Activated naive CD8-positive, alpha-beta T cell treated with anti-CD3 and anti-CD28 coated beads, Interleukin-2, amount 10 ng/mL, durations not matched to agents 7 days and 5 days (primary cell): ENCODE measurements at regions not wholly inside any gene's neighbourhood (a gene's known extent, or its start where the extent isn't known, plus 50 kb on each side); places are given as distances from the start of the nearest gene placed in this dataset.
"Not testable (repeated sequence)": the region's sequence is repeated elsewhere in the genome, so short reads cannot be mapped to it uniquely, and the experiment has no call there.

Experiments
- ATAC-seq: fragments of 150-1000 bp; cut with Tn5 transposase; one replicate; pipeline ENCODE4 v1.10.0; 2021; ENCODE audit warnings: low read depth, moderate library complexity
- POLR2A ChIA-PET: fragments of 350-600 bp; sonication (Branson Sonifier 250); formaldehyde crosslinking; loops from one replicate; lab custom pipeline; 2021; ENCODE audit warnings: antibody characterized with exemption; lab: Charles Lee
- DNase-seq: peaks from one replicate; pipeline ENCODE4 v3.0.0; 2021
- H3K27ac Mint-ChIP-seq: one replicate; pipeline ENCODE4 v1.8.0; 2022; ENCODE audit warnings: mild to moderate bottlenecking, mixed read lengths
- H3K27me3 Mint-ChIP-seq: one replicate; pipeline ENCODE4 v1.8.0; 2022; ENCODE audit warnings: mild to moderate bottlenecking, moderate library complexity, mixed read lengths
- H3K36me3 Mint-ChIP-seq: one replicate; pipeline ENCODE4 v1.8.0; 2021; ENCODE audit warnings: mild to moderate bottlenecking, mixed read lengths
- H3K4me1 Mint-ChIP-seq: one replicate; pipeline ENCODE4 v1.8.0; 2021; ENCODE audit warnings: mixed read lengths
- H3K4me3 Mint-ChIP-seq: one replicate; pipeline ENCODE4 v1.8.0; 2022; ENCODE audit warnings: mild to moderate bottlenecking, moderate library complexity, mixed read lengths
- H3K9me3 Mint-ChIP-seq: one replicate; pipeline ENCODE4 v1.8.0; 2021; ENCODE audit warnings: mixed read lengths

GRCh38 chr14:105923520-105924191, 397.3 kb downstream of the TMEM121 start:
- H3K4me1 Mint-ChIP-seq, H3K27me3 Mint-ChIP-seq, ATAC-seq, H3K27ac Mint-ChIP-seq, H3K4me3 Mint-ChIP-seq, H3K36me3 Mint-ChIP-seq, H3K9me3 Mint-ChIP-seq: not testable (repeated sequence)
- POLR2A ChIA-PET = interaction anchor here (0.6 kb wide), 1 partner anchor 17 kb away, joined by 4 read pairs; no protein-coding TSS in a partner anchor
- peak; percentile 0 for DNase-seq

DNA sequence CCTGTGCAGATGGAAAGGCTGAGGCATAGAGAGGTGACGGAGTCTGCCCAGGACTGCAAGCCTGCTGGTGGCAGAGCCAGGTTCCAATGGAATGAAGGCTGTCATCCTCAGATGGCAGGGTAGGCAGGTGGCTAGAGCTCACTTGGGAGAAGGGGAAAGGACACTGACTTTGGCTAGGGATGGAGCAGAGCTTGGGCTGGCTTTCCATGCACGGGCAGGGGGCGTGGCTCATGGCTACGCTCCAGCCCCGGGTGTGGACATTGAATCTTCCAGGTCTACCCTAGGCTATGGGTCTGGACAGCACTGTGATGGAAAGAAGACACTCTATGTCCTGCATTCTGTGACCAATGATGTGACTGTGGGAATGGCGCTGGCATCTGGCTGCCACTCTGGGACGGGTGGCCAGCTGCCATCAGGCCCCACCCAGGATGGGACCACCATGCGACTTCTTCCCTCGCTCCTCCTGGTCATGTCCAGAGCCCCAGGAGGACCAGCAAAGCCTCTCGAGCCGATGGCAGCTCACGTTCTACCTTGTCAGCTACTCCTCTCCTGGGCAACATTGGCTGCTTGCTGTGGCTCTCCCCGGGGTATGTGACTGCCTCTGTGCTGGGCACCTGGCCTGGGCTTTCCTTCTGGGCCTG, 398.7 kb downstream of the TMEM121 start:
- no peak for ATAC-seq

GRCh38 chr14:105925615-105926372, 399.4 kb downstream of the TMEM121 start:
- H3K4me1 Mint-ChIP-seq = no peaks in the 10 kb centered on the region
- peaks cover 13% of the 10 kb centered on the region for H3K27me3 Mint-ChIP-seq
- no peak for ATAC-seq
- no peak overlapping the region for H3K4me3 Mint-ChIP-seq
- DNase-seq = peak; percentile 17
- H3K36me3 Mint-ChIP-seq = no peaks in the 10 kb centered on the region
- POLR2A ChIA-PET = no interaction called here
- no peaks in the 10 kb centered on the region for H3K9me3 Mint-ChIP-seq
- no peak overlapping the region for H3K27ac Mint-ChIP-seq

More for the DNA sequence above, 398.7 kb downstream of the TMEM121 start:
- H3K4me3 Mint-ChIP-seq = no peak overlapping the region
- no peaks in the 10 kb centered on the region for H3K9me3 Mint-ChIP-seq
- H3K27me3 Mint-ChIP-seq = peaks cover 5% of the 10 kb centered on the region
- no peaks in the 10 kb centered on the region for H3K4me1 Mint-ChIP-seq
- no peak overlapping the region for H3K27ac Mint-ChIP-seq
- H3K36me3 Mint-ChIP-seq = no peaks in the 10 kb centered on the region
- POLR2A ChIA-PET = no interaction called here
- peak; percentile 9 for DNase-seq

DNA sequence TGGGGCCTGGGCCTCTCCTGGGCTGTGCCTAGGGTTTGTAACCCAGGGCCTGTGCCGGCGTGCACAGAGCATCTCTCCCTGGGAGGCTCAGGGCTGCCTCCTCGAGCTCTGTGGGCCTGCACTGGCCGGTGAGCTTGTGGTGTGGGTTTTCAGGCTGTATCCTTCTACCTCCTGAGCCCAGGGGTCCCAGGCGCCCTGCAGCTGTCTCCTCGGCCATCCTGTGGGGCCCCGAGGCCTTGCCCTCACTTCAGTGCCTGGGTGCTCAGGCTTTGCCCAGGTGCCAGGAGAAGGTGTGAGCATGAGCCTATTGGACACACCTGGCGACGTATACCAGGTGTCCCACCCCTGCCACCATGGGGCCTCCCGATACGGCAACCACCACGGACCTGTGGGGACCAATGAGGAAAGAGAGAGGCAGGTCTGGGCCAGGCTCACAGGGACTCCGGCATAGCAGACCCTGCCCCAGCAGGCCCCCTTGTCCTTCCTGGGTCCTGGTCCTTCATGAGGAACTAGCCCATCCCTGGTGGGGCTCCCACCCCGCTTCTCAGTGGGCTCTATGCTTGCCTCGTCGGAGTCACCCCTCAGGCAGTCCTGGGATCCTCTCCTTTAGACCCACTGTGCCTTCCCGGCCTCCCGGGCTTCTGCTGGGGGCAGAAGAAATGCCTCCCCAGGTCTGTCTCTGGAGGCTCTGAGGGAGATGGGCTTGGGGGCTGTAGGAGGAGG, 400.2 kb downstream of the TMEM121 start:
- no peak overlapping the region for H3K4me3 Mint-ChIP-seq
- POLR2A ChIA-PET = no interaction called here
- H3K9me3 Mint-ChIP-seq = no peaks in the 10 kb centered on the region
- no peaks in the 10 kb centered on the region for H3K4me1 Mint-ChIP-seq
- DNase-seq (peak; percentile 25), ATAC-seq (no peak)
- H3K36me3 Mint-ChIP-seq = no peaks in the 10 kb centered on the region
- H3K27me3 Mint-ChIP-seq = peaks cover 15% of the 10 kb centered on the region
- no peak overlapping the region for H3K27ac Mint-ChIP-seq

DNA sequence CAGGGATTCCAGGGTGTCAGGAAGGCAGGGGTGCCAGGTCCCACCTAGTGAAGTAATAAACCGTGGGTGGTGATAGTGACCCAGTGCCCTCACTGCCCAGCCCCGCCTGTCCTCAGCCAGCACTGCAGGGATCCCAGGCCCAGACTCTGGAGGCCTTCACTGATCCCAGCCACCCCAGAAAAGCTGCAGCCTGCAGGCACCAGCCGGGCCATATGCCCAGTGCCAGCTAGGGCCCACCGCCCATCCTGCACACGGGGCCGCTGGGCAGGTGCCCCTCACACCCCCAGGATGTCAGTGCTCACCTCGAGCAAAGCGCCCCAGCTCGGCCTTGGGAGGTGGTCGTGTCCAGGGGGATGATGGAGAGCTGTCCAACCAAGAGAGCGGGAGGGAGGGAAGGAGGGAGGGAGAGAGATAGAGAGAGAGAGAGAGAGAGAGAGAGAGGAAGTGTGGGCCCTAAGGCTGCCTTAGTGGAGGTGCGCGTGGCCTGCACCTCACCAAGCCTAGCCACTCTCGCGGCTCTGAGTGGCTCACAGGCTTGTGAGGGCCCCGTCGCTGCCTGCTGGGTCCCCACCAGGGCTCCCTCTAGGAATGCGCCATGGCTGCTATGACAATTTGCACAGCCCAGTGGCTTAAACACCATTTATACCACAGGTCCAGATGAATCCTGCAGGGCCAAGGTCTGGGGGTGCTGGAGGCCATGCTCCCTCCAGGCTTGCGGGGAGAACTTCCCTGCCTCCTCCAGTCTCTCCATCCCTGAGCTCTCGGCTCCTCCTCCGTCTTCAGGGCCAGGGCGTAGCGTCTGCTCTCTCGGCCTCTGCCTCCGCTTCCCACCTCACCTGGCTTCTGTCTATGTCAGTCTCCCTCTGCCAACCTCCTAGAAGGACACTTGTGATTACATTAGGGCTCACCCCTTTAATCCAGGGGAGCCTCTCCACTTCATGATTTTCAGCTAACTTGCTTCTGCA, 401.0 kb downstream of the TMEM121 start:
- no peak for ATAC-seq
- Mint-ChIP-seq H3K27me3 (peaks cover 22% of the 10 kb centered on the region), H3K36me3 (no peaks in the 10 kb centered on the region), H3K4me3 (no peak overlapping the region), H3K4me1 (no peaks in the 10 kb centered on the region), H3K9me3 (no peaks in the 10 kb centered on the region), H3K27ac (no peak overlapping the region)
- DNase-seq = peak; percentile 28
- POLR2A ChIA-PET = no interaction called here

GRCh38 chr14:105928171-105929111, 402.1 kb downstream of the TMEM121 start:
- H3K27ac Mint-ChIP-seq, H3K4me3 Mint-ChIP-seq, H3K9me3 Mint-ChIP-seq, H3K4me1 Mint-ChIP-seq, ATAC-seq, POLR2A ChIA-PET, H3K36me3 Mint-ChIP-seq: not testable (repeated sequence)
- peaks cover 27% of the 10 kb centered on the region for H3K27me3 Mint-ChIP-seq
- DNase-seq = peak; percentile 30

DNA sequence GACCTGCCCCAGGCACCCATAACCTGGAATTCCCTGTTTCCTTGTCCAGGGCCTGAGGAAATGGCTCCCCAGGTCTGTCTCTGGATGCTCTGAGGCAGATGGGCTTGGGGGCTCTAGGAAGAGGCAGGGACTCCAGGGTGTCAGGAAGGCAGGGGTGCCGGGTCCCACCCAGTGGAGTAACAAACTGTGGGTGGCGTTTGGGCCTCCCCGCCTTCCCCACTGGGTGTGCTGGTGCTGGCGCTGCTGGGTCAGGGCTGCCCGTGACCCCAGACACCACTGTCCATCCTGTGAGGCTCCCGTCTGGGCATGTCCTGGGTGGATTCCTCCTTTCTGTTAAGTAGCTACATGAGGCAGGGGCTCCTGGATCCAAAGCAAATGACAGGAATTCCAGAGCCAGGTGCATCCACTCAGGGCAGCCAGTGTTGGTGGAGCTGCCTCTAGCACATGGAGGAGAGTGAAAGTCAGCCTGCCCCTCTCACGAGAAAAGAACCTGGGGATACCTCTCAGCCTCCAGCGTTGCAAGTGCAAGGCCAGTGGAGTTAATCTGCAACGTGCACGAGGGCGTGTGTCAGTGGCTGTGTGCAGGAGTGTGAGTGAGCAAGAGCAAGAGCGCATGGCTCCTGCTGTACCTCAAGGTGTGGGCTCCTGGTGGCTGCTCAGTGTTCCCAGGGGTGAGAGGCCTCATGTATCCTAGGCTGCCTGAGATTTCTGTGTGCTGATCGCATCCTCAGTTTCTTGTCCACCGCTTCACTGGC, 403.1 kb downstream of the TMEM121 start:
- no peaks in the 10 kb centered on the region for H3K9me3 Mint-ChIP-seq
- POLR2A ChIA-PET = no interaction called here
- H3K4me1 Mint-ChIP-seq = no peaks in the 10 kb centered on the region
- no peak overlapping the region for H3K27ac Mint-ChIP-seq
- no peak overlapping the region for H3K4me3 Mint-ChIP-seq
- peak; percentile 19 for DNase-seq
- no peaks in the 10 kb centered on the region for H3K36me3 Mint-ChIP-seq
- ATAC-seq = no peak
- peaks cover 38% of the 10 kb centered on the region for H3K27me3 Mint-ChIP-seq

DNA sequence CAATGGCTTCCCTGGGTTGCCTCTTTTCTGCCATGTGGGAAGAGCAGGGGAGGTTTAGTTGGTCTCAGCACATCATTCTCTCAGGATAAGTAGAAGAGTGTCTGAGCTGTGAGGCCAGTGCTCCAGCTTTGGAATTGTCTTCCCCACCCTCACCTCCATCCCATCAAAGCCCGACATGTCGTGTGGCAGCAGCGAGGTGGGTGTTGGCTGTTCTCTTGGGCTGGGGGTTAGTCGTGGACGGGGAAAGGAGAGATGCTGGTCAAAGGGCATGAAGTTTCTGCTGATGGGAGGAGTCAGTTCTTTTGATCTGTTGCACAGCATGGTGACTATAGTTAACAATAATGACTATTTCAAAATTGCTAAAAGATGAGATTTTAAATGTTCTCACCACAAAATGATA, 404.2 kb downstream of the TMEM121 start:
- Mint-ChIP-seq H3K36me3 (no peaks in the 10 kb centered on the region), H3K27me3 (peaks cover 43% of the 10 kb centered on the region), H3K9me3 (peaks cover 3% of the 10 kb centered on the region)

GRCh38 chr14:105931808-105932483, 405.6 kb downstream of the TMEM121 start:
- no peak overlapping the region for H3K27ac Mint-ChIP-seq
- H3K9me3 Mint-ChIP-seq = peaks cover 3% of the 10 kb centered on the region
- no peak for ATAC-seq
- no peaks in the 10 kb centered on the region for H3K4me1 Mint-ChIP-seq
- H3K27me3 Mint-ChIP-seq = peaks cover 47% of the 10 kb centered on the region
- no peak overlapping the region for H3K4me3 Mint-ChIP-seq
- POLR2A ChIA-PET = no interaction called here
- no peaks in the 10 kb centered on the region for H3K36me3 Mint-ChIP-seq
- DNase-seq = peak; percentile 14

More for the DNA sequence above, 404.2 kb downstream of the TMEM121 start:
- ATAC-seq (no peak), DNase-seq (peak; percentile 12)
- POLR2A ChIA-PET = no interaction called here
- no peaks in the 10 kb centered on the region for H3K4me1 Mint-ChIP-seq
- H3K27ac Mint-ChIP-seq = no peak overlapping the region
- H3K4me3 Mint-ChIP-seq = no peak overlapping the region

DNA sequence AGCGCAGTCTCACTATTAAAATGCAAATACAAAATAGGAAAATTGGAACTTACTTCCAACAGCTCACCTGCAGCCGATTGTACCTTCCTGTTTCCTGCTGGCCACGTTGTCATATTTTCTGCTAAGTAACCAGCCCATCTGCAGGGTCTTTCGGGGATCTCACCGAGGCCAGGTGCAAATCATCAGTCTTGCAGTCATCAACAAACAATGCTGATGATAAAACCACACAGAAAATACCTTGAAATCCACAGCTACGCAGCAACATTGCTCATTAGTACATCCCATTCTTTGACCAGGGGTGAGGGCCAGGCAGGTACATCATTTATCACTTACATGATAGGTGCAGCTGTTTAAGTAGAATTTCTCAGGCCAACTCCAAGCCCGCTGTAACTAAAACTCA, 406.9 kb downstream of the TMEM121 start:
- H3K27ac Mint-ChIP-seq = no peak overlapping the region
- POLR2A ChIA-PET = no interaction called here
- no peaks in the 10 kb centered on the region for H3K4me1 Mint-ChIP-seq
- DNase-seq (no peak), ATAC-seq (no peak)
- peaks cover 3% of the 10 kb centered on the region for H3K9me3 Mint-ChIP-seq
- no peak overlapping the region for H3K4me3 Mint-ChIP-seq
- no peaks in the 10 kb centered on the region for H3K36me3 Mint-ChIP-seq
- peaks cover 43% of the 10 kb centered on the region for H3K27me3 Mint-ChIP-seq

- no peak overlapping the region for H3K27ac Mint-ChIP-seq
- POLR2A ChIA-PET = no interaction called here
- DNase-seq (peak; percentile 9), ATAC-seq (no peak)
- H3K4me1 Mint-ChIP-seq = no peaks in the 10 kb centered on the region
- H3K36me3 Mint-ChIP-seq = peaks cover 5% of the 10 kb centered on the region
- no peak overlapping the region for H3K4me3 Mint-ChIP-seq
- H3K27me3 Mint-ChIP-seq = peaks cover 38% of the 10 kb centered on the region
- peaks cover 13% of the 10 kb centered on the region for H3K9me3 Mint-ChIP-seq
Observed at GRCh38 chr14:105935384-105935783, 409.0 kb downstream of the TMEM121 start.
